RWPE2 (cell line): ENCODE measurements at regions not wholly inside any gene's neighbourhood (a gene's known extent, or its start where the extent isn't known, plus 50 kb on each side); places are given as distances from the start of the nearest gene placed in this dataset.

Experiments used
- ATAC-seq: fragments of 200-7000 bp; cut with Tn5 transposase; 3 replicates; pipeline ENCODE4 v1.9.1; 2021; ENCODE audit warnings: low read depth
- DNase-seq: peaks from one replicate; pipeline ENCODE4 v3.0.0-alpha.2; 2020; ENCODE audit warnings: low spot score
- H3K27ac ChIP-seq: fragments of 450-650 bp; 2 replicates; pipeline ENCODE4 v1.5.1; 2017; ENCODE audit warnings: mild to moderate bottlenecking; ENCODE audit not compliant: poor library complexity, severe bottlenecking
- H3K27me3 ChIP-seq: fragments of 250-450 bp; sonication (Bioruptor Pico); 2 replicates; pipeline ENCODE4 v1.5.1; 2021; ENCODE audit warnings: mild to moderate bottlenecking, moderate library complexity; ENCODE audit not compliant: insufficient read depth, poor library complexity, severe bottlenecking
- H3K36me3 ChIP-seq: fragments of 250-450 bp; sonication (Bioruptor Pico); 2 replicates; pipeline ENCODE4 v1.5.1; 2020; ENCODE audit warnings: low read depth, mild to moderate bottlenecking, moderate library complexity
- H3K4me1 ChIP-seq: fragments of 250-450 bp; sonication (Bioruptor Pico); 2 replicates; pipeline ENCODE4 v1.5.1; 2021; ENCODE audit warnings: mild to moderate bottlenecking, moderate library complexity; ENCODE audit not compliant: insufficient read depth, poor library complexity, severe bottlenecking
- H3K4me3 ChIP-seq: fragments of 250-450 bp; sonication (Bioruptor Pico); 2 replicates; pipeline ENCODE4 v1.5.1; 2021; ENCODE audit warnings: mild to moderate bottlenecking, moderate library complexity; ENCODE audit not compliant: severe bottlenecking
- H3K9me3 ChIP-seq: fragments of 250-450 bp; sonication (Bioruptor Pico); 2 replicates; pipeline ENCODE4 v1.5.1; 2021; ENCODE audit warnings: mild to moderate bottlenecking, moderate library complexity; ENCODE audit not compliant: severe bottlenecking
- TF ChIP-seq, protein P1 (sequence below): fragments of 450-650 bp; IDR thresholded peaks from one replicate; pipeline ENCODE4 v1.5.1; 2017; ENCODE audit warnings: mild to moderate bottlenecking, moderate library complexity; ENCODE audit not compliant: poor library complexity, severe bottlenecking

DNA sequence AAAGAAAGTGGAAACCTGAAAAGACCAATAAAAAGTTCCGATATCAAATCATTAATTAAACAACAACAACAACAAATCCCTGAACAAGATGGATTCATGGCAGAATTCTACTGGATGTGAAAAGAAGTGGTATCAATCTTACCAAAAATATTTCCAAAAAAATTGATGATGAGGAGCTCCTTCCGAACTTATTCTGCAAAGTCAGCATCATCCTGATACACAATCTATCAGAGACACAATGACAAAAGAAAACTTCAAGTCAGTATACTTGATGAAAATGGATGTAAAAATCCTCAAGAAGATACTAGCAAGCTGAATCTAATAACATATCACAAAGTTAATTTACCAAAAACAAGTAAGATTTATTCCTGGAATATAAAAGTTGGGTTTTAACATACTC lies 881.8 kb downstream of the SI start:
- H3K4me3 ChIP-seq = no peak overlapping the region
- no peaks in the 10 kb centered on the region for H3K9me3 ChIP-seq
- no peaks in the 10 kb centered on the region for H3K4me1 ChIP-seq
- TF ChIP-seq, protein P1, sequence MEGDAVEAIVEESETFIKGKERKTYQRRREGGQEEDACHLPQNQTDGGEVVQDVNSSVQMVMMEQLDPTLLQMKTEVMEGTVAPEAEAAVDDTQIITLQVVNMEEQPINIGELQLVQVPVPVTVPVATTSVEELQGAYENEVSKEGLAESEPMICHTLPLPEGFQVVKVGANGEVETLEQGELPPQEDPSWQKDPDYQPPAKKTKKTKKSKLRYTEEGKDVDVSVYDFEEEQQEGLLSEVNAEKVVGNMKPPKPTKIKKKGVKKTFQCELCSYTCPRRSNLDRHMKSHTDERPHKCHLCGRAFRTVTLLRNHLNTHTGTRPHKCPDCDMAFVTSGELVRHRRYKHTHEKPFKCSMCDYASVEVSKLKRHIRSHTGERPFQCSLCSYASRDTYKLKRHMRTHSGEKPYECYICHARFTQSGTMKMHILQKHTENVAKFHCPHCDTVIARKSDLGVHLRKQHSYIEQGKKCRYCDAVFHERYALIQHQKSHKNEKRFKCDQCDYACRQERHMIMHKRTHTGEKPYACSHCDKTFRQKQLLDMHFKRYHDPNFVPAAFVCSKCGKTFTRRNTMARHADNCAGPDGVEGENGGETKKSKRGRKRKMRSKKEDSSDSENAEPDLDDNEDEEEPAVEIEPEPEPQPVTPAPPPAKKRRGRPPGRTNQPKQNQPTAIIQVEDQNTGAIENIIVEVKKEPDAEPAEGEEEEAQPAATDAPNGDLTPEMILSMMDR = no peak
- H3K27ac ChIP-seq = no peak overlapping the region
- ATAC-seq (no peak), DNase-seq (no peak)
- peaks cover 4% of the 10 kb centered on the region for H3K27me3 ChIP-seq
- no peaks in the 10 kb centered on the region for H3K36me3 ChIP-seq

DNA sequence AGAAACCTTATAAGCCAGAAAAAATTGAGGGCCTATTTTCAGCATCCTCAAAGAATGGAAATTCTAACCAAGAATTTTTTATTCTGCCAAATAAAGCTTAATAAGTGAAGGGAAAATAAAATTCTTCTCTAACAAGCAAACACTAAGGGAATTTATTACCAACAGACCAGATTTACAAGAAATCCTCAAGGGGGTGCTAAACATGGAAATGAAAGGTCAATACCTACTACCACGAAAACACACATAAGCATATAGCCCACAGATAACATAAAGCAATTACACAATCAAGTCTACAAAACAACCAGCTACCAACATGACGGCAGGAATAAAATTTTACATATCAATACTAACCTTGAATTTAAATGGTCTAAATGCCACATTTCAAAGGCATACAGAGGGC lies 883.5 kb downstream of the SI start:
- H3K4me1 ChIP-seq = no peaks in the 10 kb centered on the region
- no peaks in the 10 kb centered on the region for H3K9me3 ChIP-seq
- DNase-seq = no peak
- H3K27ac ChIP-seq = no peak overlapping the region
- H3K4me3 ChIP-seq = no peak overlapping the region
- H3K27me3 ChIP-seq = peaks cover 4% of the 10 kb centered on the region
- TF ChIP-seq, protein P1 = no peak
- ATAC-seq = no peak
- no peaks in the 10 kb centered on the region for H3K36me3 ChIP-seq

DNA sequence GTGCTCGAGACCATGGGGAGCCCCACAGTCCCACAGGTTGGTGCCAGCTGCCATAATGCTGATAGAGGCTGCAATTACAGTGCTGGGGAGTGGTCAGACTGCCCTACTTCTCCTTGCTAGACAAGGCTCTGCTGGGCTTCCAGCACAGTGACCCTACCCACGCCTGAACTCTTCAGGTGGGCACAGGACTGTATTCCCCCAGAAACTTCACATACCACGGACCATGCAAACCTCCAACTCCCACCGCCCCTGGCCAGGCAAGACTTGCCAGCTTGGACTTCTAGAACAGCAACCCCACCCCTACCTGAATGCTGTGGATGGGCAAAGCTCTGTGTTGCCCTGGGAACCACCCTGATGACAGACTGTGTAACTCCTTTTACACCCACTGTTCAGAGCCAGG lies 885.3 kb downstream of the SI start:
- ATAC-seq (no peak), DNase-seq (no peak)
- Histone ChIP-seq H3K36me3 (no peaks in the 10 kb centered on the region), H3K9me3 (no peaks in the 10 kb centered on the region), H3K4me3 (no peak overlapping the region), H3K4me1 (no peaks in the 10 kb centered on the region), H3K27ac (no peak overlapping the region), H3K27me3 (peaks cover 4% of the 10 kb centered on the region)
- TF ChIP-seq, protein P1 = no peak

DNA sequence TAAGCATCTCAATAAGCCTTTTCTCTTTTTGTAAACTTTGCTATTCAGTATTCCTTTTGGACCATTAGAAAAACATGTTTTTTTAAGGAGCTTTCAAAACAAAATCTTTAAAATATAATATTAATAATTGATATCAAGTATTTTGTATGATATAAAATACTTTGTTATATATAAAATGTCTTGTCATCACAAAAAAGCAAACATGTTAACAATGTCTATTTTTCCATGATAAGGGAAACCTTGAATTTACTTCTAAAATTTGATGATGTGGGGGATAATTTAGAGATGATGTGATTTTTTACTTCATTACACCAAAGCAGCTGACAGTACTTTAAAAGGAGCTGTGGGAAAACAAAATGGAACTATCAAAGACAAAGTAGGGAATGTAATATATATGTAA lies 887.7 kb downstream of the SI start:
- Histone ChIP-seq H3K36me3 (no peaks in the 10 kb centered on the region), H3K27me3 (no peaks in the 10 kb centered on the region), H3K4me3 (no peak overlapping the region), H3K9me3 (no peaks in the 10 kb centered on the region), H3K4me1 (no peaks in the 10 kb centered on the region), H3K27ac (no peak overlapping the region)
- ATAC-seq (no peak), DNase-seq (no peak)
- TF ChIP-seq, protein P1 = no peak

DNA sequence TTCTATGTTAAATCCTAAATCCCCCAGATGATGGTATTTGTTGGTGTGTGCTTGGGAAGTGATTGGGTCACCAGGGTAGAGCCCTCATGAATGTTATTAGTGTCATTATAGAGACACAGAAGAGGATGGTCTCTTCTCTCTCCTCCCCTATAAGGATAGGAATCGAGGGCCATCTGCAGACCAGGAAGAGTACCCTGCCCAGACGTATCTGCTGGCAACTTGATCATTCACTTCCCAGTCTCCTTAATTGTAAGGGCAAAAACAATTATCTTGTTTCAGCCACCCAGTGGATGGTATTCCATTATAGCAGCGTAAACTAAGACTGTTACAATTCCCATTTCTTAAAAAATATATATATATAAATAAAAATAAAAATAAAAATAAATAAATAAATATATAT lies 892.2 kb downstream of the SI start:
- H3K4me1 ChIP-seq = no peaks in the 10 kb centered on the region
- H3K4me3 ChIP-seq = no peak overlapping the region
- TF ChIP-seq, protein P1 = no peak
- ATAC-seq (no peak), DNase-seq (no peak)
- no peaks in the 10 kb centered on the region for H3K9me3 ChIP-seq
- H3K27me3 ChIP-seq = no peaks in the 10 kb centered on the region
- no peaks in the 10 kb centered on the region for H3K36me3 ChIP-seq
- H3K27ac ChIP-seq = no peak overlapping the region
